ENCODE measurements at regions not wholly inside any gene's neighbourhood (a gene's known extent, or its start where the extent isn't known, plus 50 kb on each side); places are given as distances from the start of the nearest gene placed in this dataset.

DNA sequence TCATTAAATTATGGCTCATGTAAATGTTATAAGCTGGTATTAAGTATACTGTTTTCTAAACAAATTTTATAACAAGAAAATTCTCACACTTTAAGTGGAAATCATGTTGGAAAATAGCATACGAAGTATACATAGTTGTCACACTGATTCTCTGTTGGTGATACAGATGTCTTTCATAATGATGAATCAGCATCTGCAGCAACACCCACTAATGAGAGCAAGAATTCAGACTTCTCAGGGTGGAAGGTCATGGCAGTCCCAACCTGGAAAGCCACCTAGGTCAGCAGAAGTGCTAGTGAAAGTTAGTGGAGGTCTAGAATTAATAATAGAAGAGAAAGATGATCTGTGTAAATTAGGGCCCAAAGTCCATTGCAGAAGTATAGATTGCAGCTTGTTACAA is 719.7 kb upstream of the MIR17HG start:
- TF ChIP-seq, protein P1, sequence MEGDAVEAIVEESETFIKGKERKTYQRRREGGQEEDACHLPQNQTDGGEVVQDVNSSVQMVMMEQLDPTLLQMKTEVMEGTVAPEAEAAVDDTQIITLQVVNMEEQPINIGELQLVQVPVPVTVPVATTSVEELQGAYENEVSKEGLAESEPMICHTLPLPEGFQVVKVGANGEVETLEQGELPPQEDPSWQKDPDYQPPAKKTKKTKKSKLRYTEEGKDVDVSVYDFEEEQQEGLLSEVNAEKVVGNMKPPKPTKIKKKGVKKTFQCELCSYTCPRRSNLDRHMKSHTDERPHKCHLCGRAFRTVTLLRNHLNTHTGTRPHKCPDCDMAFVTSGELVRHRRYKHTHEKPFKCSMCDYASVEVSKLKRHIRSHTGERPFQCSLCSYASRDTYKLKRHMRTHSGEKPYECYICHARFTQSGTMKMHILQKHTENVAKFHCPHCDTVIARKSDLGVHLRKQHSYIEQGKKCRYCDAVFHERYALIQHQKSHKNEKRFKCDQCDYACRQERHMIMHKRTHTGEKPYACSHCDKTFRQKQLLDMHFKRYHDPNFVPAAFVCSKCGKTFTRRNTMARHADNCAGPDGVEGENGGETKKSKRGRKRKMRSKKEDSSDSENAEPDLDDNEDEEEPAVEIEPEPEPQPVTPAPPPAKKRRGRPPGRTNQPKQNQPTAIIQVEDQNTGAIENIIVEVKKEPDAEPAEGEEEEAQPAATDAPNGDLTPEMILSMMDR (IDR thresholded peaks at IDR 0.05) = no peak
- no peak for TF ChIP-seq POLR2A (IDR thresholded peaks at IDR 0.05)

Data from esophagus squamous epithelium (tissue), 4 donors.